K562 (cell line): ENCODE measurements at regions not wholly inside any gene's neighbourhood (a gene's known extent, or its start where the extent isn't known, plus 50 kb on each side); places are given as distances from the start of the nearest gene placed in this dataset.
A peak's percentile ranks its signal among the peaks of the same experiment; 100 is the strongest.

Experiments
- ATAC-seq: fragments of 200-7000 bp; cut with Tn5 transposase; 3 replicates; pipeline ENCODE4 v1.9.1; 2020; ENCODE audit warnings: moderate library complexity
- BruUV-seq: library from RNA; stranded (reverse); fragments of 400-500 nt; replicated peaks from 2 replicates; lab custom pipeline; 2021; lab: Mats Ljungman, UMichigan
- CTCF ChIA-PET: fragments of 300-600 bp; formaldehyde crosslinking; extraction: SDS; loops from one replicate; lab custom pipeline; 2021; ENCODE audit warnings: low intra/inter-chr PET ratio; lab: Yijun Ruan, JAX
- POLR2A ChIA-PET: fragments of 300-600, 350-650 bp; sonication (Branson Sonifier 250); formaldehyde crosslinking; extraction: SDS; loops from one replicate; lab custom pipeline; 2021; ENCODE audit warnings: antibody characterized with exemption, inconsistent platforms; lab: Yijun Ruan, JAX
- DNase-seq, 4 experiments: peaks; one replicate each; pipeline versions ENCODE4 v3.0.0 to v3.0.0-alpha.2; 2011 to 2018; ENCODE audit warnings: low spot score in 3 of 4, mixed read lengths in 3 of 4; ENCODE audit errors: extremely low read depth in 1 of 4
- FAIRE-seq: peaks from 2 replicates; lab custom pipeline; 2011; peaks lifted over from hg19 to GRCh38; lab: Jason Lieb, UNC
- H2AFZ ChIP-seq: 2 replicates; pipeline ENCODE4 v1.6.0; 2011; ENCODE audit warnings: low read depth, low read length, control low read depth, inconsistent platforms
- H3K27ac ChIP-seq: fragments of 200-600 bp; 3 replicates; pipeline ENCODE4 v1.8.0; 2011; ENCODE audit warnings: low read depth, mild to moderate bottlenecking, control low read depth, inconsistent platforms, low read length, moderate library complexity, mixed read lengths; ENCODE audit errors: extremely low read depth
- H3K27me3 ChIP-seq, 2 experiments: fragments of 300-600 bp in 1 of 2; 2 replicates in 1 of 2; 3 replicates in 1 of 2; pipeline versions ENCODE4 v1.6.0 to v1.8.0; 2011; ENCODE audit warnings: inconsistent platforms in 2 of 2, low read length in 2 of 2, mild to moderate bottlenecking in 1 of 2, mixed read lengths in 1 of 2, moderate library complexity in 1 of 2; ENCODE audit not compliant: control insufficient read depth in 2 of 2, insufficient read depth in 2 of 2
- H3K36me3 ChIP-seq: fragments of 300-600 bp; 3 replicates; pipeline ENCODE4 v1.8.0; 2011; ENCODE audit warnings: mild to moderate bottlenecking, low read length, inconsistent platforms; ENCODE audit not compliant: control insufficient read depth, insufficient read depth
- H3K4me1 ChIP-seq, 2 experiments: fragments of 200-600 bp in 1 of 2; replicated peaks in 1 of 2; 2 replicates in 1 of 2; 3 replicates in 1 of 2; pipeline versions ENCODE4 v1.5.1 to v1.8.0; 2011; ENCODE audit warnings: inconsistent platforms in 2 of 2, low read length in 2 of 2, mild to moderate bottlenecking in 1 of 2, mixed read lengths in 1 of 2, moderate library complexity in 1 of 2; ENCODE audit not compliant: control insufficient read depth in 2 of 2, insufficient read depth in 2 of 2
- H3K4me2 ChIP-seq: 2 replicates; pipeline ENCODE4 v1.6.1; 2011; ENCODE audit warnings: low read length, control low read depth, inconsistent platforms, mixed read lengths; ENCODE audit not compliant: insufficient read depth
- H3K4me3 ChIP-seq: fragments of 200-600 bp; sonication (generic), shearing (Covaris generic); 2 replicates; pipeline ENCODE4 v1.5.1; 2016; ENCODE audit warnings: control low read depth, inconsistent platforms
- H3K79me2 ChIP-seq: fragments of 200-600 bp; 3 replicates; pipeline ENCODE4 v1.8.0; 2011; ENCODE audit warnings: low read length, inconsistent platforms; ENCODE audit not compliant: control insufficient read depth, insufficient read depth
- H3K9ac ChIP-seq, 2 experiments: 2 replicates each; pipeline versions ENCODE4 v1.6.0 to v1.6.1; 2011; ENCODE audit warnings: low read depth in 2 of 2, low read length in 2 of 2, control low read depth in 1 of 2, inconsistent platforms in 1 of 2, mild to moderate bottlenecking in 1 of 2, mixed read lengths in 1 of 2; ENCODE audit not compliant: insufficient read depth in 1 of 2
- H3K9me1 ChIP-seq: one replicate; pipeline ENCODE4 v1.6.0; 2011; ENCODE audit warnings: inconsistent platforms, mild to moderate bottlenecking, low read length, moderate library complexity; ENCODE audit not compliant: control insufficient read depth, insufficient read depth
- H3K9me3 ChIP-seq: replicated peaks from 2 replicates; pipeline ENCODE4 v1.5.1; 2011; ENCODE audit warnings: low read depth, low read length, inconsistent platforms; ENCODE audit not compliant: control insufficient read depth, insufficient read depth
- H4K20me1 ChIP-seq: replicated peaks from 2 replicates; pipeline ENCODE4 v1.6.1; 2011; ENCODE audit warnings: low read length, inconsistent platforms, mixed read lengths; ENCODE audit not compliant: control insufficient read depth, insufficient read depth
- ARHGAP35 ChIP-seq: fragments of 450-650 bp; IDR thresholded peaks from 2 replicates; pipeline ENCODE4 v1.6.1; 2018; ENCODE audit not compliant: partially characterized antibody
- ATF1 ChIP-seq, 2 experiments: fragments of 450-650 bp in 1 of 2; IDR thresholded peaks; 2 replicates each; pipeline ENCODE4 v1.6.1; 2016; ENCODE audit warnings: missing compliant biosample characterization in 1 of 2, missing genetic modification characterization in 1 of 2
- KAT8 ChIP-seq: fragments of 450-650 bp; IDR thresholded peaks from 2 replicates; pipeline ENCODE4 v1.6.1; 2016; ENCODE audit warnings: low read depth, mild to moderate bottlenecking
- NFATC3 ChIP-seq: fragments of 450-650 bp; IDR thresholded peaks from 2 replicates; pipeline ENCODE4 v1.6.1; 2017; ENCODE audit warnings: mild to moderate bottlenecking
- PCBP2 ChIP-seq: fragments of 200-400 bp; formaldehyde crosslinking; IDR thresholded peaks from 2 replicates; pipeline ENCODE4 v1.6.1; 2018; ENCODE audit warnings: low read length, low read depth, mild to moderate bottlenecking, moderate library complexity; ENCODE audit not compliant: poor library complexity, severe bottlenecking
- PML ChIP-seq: IDR thresholded peaks from 2 replicates; pipeline ENCODE4 v1.6.1; 2012; ENCODE audit warnings: low read length, inconsistent platforms
- SMC3 ChIP-seq: conservative IDR thresholded peaks from 2 replicates; pipeline ENCODE4 v1.6.1; 2011; ENCODE audit warnings: low read depth, low read length, improper control_type of control experiment; ENCODE audit not compliant: insufficient read depth
- ZKSCAN1 ChIP-seq: fragments of 150-350 bp; IDR thresholded peaks from 2 replicates; pipeline ENCODE4 v1.6.1; 2016; ENCODE audit warnings: low read depth, low read length
- ZNF23 ChIP-seq: fragments of 250-450 bp; sonication (Bioruptor Pico); IDR thresholded peaks from 2 replicates; pipeline ENCODE4 v1.4.0; 2020; ENCODE audit warnings: mild to moderate bottlenecking
- ZNF384 ChIP-seq: IDR thresholded peaks from 2 replicates; pipeline ENCODE4 v1.6.1; 2012; ENCODE audit warnings: low read depth, low read length, improper control_type of control experiment
- ZNF445 ChIP-seq: fragments of 250-450 bp; sonication (Bioruptor Pico); IDR thresholded peaks from 2 replicates; pipeline ENCODE4 v1.4.0; 2020; ENCODE audit warnings: low read depth, mild to moderate bottlenecking, moderate library complexity
- WGBS: fragments of 100-300 bp; shearing (Covaris generic); methylation state at CpG from one replicate; pipeline ENCODE4 v1.1.6; 2016; ENCODE audit warnings: low coverage, mixed read lengths; ENCODE audit not compliant: insufficient coverage; ENCODE audit errors: missing lambda C conversion rate; 5-methylcytosine and 5-hydroxymethylcytosine counted together
- in situ Hi-C: fragments of 300-500 bp; cut with MboI; formaldehyde crosslinking; loops from 4 replicates; pipeline ENCODE4 v1.15.0; 2018; ENCODE audit warnings: inconsistent platforms, mixed read lengths
- intact Hi-C: fragments of 100-400 bp; cut with micrococcal nuclease; formaldehyde crosslinking; loops from 2 replicates; pipeline ENCODE4 v1.14.2; 2022
- TF ChIP-seq, protein P1 (sequence below): fragments of 450-650 bp; IDR thresholded peaks from 2 replicates; pipeline ENCODE4 v1.6.1; 2017; ENCODE audit warnings: antibody characterized with exemption, mild to moderate bottlenecking
- TF ChIP-seq, protein P2 (sequence below): fragments of 450-650 bp; formaldehyde crosslinking; IDR thresholded peaks from 2 replicates; pipeline ENCODE4 v1.4.0; 2020; ENCODE audit warnings: mild to moderate bottlenecking, moderate library complexity
- TF ChIP-seq, protein P3 (sequence below), 3 experiments: IDR thresholded peaks in 2 of 3; conservative IDR thresholded peaks in 1 of 3; 2 replicates each; pipeline ENCODE4 v1.5.1; 2011 to 2012; ENCODE audit warnings: low read length in 3 of 3, mild to moderate bottlenecking in 3 of 3, control low read depth in 2 of 3, improper control_type of control experiment in 1 of 3, inconsistent platforms in 1 of 3, low read depth in 1 of 3, mixed read lengths in 1 of 3, moderate library complexity in 1 of 3; ENCODE audit not compliant: insufficient read depth in 2 of 3

DNA sequence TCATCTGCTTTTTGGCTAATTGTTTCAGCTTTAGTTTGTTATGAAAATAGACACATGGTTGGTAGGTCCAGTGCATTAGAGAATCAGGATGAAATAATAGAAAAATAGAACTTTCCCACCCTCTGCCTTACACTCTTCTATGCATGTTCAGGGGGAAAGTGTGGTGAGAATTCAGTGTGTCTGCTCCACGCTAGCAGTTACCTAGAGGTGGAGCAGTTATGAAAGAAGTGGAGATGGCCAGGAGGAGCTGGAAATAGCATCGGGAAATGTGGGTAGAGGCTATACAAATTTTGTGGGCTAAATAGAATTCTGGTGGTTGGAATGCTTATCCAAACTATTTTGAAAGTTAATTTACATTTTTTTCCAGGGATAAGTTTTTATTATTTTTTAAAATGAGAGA is 91.4 kb upstream of the MAD2L1 start (continued):
- TF ChIP-seq, protein P1, sequence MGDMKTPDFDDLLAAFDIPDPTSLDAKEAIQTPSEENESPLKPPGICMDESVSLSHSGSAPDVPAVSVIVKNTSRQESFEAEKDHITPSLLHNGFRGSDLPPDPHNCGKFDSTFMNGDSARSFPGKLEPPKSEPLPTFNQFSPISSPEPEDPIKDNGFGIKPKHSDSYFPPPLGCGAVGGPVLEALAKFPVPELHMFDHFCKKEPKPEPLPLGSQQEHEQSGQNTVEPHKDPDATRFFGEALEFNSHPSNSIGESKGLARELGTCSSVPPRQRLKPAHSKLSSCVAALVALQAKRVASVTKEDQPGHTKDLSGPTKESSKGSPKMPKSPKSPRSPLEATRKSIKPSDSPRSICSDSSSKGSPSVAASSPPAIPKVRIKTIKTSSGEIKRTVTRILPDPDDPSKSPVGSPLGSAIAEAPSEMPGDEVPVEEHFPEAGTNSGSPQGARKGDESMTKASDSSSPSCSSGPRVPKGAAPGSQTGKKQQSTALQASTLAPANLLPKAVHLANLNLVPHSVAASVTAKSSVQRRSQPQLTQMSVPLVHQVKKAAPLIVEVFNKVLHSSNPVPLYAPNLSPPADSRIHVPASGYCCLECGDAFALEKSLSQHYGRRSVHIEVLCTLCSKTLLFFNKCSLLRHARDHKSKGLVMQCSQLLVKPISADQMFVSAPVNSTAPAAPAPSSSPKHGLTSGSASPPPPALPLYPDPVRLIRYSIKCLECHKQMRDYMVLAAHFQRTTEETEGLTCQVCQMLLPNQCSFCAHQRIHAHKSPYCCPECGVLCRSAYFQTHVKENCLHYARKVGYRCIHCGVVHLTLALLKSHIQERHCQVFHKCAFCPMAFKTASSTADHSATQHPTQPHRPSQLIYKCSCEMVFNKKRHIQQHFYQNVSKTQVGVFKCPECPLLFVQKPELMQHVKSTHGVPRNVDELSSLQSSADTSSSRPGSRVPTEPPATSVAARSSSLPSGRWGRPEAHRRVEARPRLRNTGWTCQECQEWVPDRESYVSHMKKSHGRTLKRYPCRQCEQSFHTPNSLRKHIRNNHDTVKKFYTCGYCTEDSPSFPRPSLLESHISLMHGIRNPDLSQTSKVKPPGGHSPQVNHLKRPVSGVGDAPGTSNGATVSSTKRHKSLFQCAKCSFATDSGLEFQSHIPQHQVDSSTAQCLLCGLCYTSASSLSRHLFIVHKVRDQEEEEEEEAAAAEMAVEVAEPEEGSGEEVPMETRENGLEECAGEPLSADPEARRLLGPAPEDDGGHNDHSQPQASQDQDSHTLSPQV = no peak
- no peak for TF ChIP-seq PML
- TF ChIP-seq ZKSCAN1 = no peak
- no peak for TF ChIP-seq ARHGAP35

DNA sequence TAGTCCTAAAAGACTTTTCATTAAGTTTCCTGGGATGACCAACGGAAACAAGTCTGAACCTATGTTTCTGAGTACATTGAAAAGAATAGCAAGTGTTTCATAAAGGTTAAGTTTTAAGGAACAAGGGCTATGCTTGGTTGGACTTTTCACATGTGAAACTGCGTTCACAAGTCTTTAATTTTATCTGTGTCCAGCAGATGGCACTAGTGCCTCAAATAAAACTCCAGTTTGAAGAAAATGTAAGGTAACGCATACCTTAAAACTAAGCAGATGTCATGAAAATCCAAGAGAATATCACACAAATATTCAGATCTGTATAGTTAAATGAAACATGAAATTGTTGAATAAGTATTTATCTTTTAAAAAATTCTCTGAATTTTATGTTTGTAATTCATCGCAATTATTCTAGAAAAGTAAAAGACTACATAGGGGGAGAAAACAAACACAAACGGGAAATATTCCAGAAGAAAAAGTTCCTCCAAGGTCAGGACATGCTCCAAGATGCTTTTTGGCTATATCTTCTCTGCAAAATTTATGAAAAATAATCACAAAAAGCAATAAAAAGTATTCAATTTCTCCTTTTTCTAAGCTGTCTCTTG is 89.6 kb upstream of the MAD2L1 start:
- H3K79me2 ChIP-seq = no peaks in the 10 kb centered on the region
- no peaks in the 10 kb centered on the region for H3K36me3 ChIP-seq
- no peak overlapping the region for H3K9ac ChIP-seq
- BruUV-seq = no TSS peak
- in situ Hi-C loops = no loop called here
- intact Hi-C loops = loop anchor here (1.0 to 10.0 kb wide), 5 partner anchors 653 to 1579 kb away; no protein-coding TSS in a partner anchor
- H3K27ac ChIP-seq = no peak overlapping the region
- H2AFZ ChIP-seq = no peak overlapping the region
- no peaks in the 10 kb centered on the region for H3K9me1 ChIP-seq
- WGBS = 2% methylated on average over 5 of the region's 5 CpGs
- peak; percentile 72 for ATAC-seq
- H3K4me3 ChIP-seq = no peak overlapping the region
- H3K27me3 ChIP-seq = no peaks in the 10 kb centered on the region
- peak; percentile 9 to 70 (median 22) for DNase-seq
- H3K9me3 ChIP-seq = no peaks in the 10 kb centered on the region
- H4K20me1 ChIP-seq = no peaks in the 10 kb centered on the region
- ChIA-PET CTCF (interaction anchor here (0.6 to 1.1 kb wide), 3 partner anchors 9 to 940 kb away, joined by 3 read pairs; no protein-coding TSS in a partner anchor), POLR2A (no interaction called here)
- peak; percentile 89 for FAIRE-seq
- no peaks in the 10 kb centered on the region for H3K4me1 ChIP-seq
- H3K4me2 ChIP-seq = no peak overlapping the region
- TF ChIP-seq ATF1 (CRISPR knock-in tag; IDR thresholded peaks at IDR 0.05) (no peak), ATF1 (tag; IDR thresholded peaks at IDR 0.05) (no peak), ZNF384 (no peak), NFATC3 (no peak), PCBP2 (no peak), ZNF23 (CRISPR knock-in tag) (no peak), ZNF445 (CRISPR knock-in tag) (no peak), SMC3 (peak; percentile 51), KAT8 (no peak)
- TF ChIP-seq, protein P2, sequence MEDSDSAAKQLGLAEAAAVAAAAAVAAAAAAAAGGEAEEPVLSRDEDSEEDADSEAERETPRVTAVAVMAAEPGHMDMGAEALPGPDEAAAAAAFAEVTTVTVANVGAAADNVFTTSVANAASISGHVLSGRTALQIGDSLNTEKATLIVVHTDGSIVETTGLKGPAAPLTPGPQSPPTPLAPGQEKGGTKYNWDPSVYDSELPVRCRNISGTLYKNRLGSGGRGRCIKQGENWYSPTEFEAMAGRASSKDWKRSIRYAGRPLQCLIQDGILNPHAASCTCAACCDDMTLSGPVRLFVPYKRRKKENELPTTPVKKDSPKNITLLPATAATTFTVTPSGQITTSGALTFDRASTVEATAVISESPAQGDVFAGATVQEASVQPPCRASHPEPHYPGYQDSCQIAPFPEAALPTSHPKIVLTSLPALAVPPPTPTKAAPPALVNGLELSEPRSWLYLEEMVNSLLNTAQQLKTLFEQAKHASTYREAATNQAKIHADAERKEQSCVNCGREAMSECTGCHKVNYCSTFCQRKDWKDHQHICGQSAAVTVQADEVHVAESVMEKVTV (CRISPR knock-in tag) = 0 out of 2 replicates have a peak, but pooled peaks have one; percentile 29
- TF ChIP-seq, protein P3, sequence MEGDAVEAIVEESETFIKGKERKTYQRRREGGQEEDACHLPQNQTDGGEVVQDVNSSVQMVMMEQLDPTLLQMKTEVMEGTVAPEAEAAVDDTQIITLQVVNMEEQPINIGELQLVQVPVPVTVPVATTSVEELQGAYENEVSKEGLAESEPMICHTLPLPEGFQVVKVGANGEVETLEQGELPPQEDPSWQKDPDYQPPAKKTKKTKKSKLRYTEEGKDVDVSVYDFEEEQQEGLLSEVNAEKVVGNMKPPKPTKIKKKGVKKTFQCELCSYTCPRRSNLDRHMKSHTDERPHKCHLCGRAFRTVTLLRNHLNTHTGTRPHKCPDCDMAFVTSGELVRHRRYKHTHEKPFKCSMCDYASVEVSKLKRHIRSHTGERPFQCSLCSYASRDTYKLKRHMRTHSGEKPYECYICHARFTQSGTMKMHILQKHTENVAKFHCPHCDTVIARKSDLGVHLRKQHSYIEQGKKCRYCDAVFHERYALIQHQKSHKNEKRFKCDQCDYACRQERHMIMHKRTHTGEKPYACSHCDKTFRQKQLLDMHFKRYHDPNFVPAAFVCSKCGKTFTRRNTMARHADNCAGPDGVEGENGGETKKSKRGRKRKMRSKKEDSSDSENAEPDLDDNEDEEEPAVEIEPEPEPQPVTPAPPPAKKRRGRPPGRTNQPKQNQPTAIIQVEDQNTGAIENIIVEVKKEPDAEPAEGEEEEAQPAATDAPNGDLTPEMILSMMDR (IDR thresholded peaks at IDR 0.05 in 2 of 3, conservative IDR thresholded peaks at IDR 0.05 in 1 of 3; ENCODE audit: insufficient read depth in 2 of 3, low read depth in 1 of 3, low read length in 3 of 3) = peak in 2 of 3 experiments; percentile 41 to 68; a peak in 4 of 6 replicates
